ENCODE measurements at regions not wholly inside any gene's neighbourhood (a gene's known extent, or its start where the extent isn't known, plus 50 kb on each side); places are given as distances from the start of the nearest gene placed in this dataset.

DNA sequence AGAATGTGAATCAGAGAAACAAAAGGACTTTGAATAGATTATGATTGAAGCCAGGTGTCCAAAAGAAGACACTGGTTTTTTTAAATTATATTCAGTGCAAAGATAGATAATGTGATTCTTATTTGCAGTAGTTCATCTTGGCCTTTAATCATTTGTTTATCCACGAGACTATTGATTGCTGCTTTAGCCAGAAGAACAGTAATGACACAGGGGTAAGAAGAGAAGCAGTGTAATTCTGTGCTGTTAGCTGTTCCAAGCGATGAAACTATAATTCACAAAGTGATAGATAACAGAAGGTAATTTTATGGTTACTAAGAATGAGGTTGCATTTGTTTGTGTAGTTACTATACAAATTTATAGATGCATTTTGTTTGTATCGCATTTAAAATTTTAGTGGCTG, 311.6 kb downstream of the MZT1 start:
- no peaks in the 10 kb centered on the region for H4K20me1 ChIP-seq (ENCODE audit: low read depth)
- Mint-ChIP-seq H3K4me3 (no peak overlapping the region), H3K36me3 (no peaks in the 10 kb centered on the region), H3K27me3 (ENCODE audit: insufficient read depth, low read depth) (no peaks in the 10 kb centered on the region), H3K9me3 (no peaks in the 10 kb centered on the region), H3K4me1 (no peaks in the 10 kb centered on the region), H3K27ac (no peak overlapping the region)
- no peak overlapping the region for H3K4me3 ChIP-seq
- H3K4me2 ChIP-seq, result no peak overlapping the region
- H3F3A ChIP-seq (ENCODE audit: low read depth), result no peaks in the 10 kb centered on the region
- no peak overlapping the region for H3K9ac ChIP-seq
- H3K4me1 ChIP-seq, result no peaks in the 10 kb centered on the region
- no peaks in the 10 kb centered on the region for H3K9me3 ChIP-seq (ENCODE audit: low read depth)
- DNase-seq (ENCODE audit: low spot score), result no peak
- no peaks in the 10 kb centered on the region for H3K27me3 ChIP-seq
- H2AFZ ChIP-seq (replicated peaks), result no peak overlapping the region
- no peaks in the 10 kb centered on the region for H3K79me2 ChIP-seq (ENCODE audit: low read depth)
- H3K27ac ChIP-seq, result no peak overlapping the region
- H3K36me3 ChIP-seq, result no peaks in the 10 kb centered on the region
- TF ChIP-seq EZH2 (IDR thresholded peaks at IDR 0.05), result no peak
- no peak for TF ChIP-seq EZH2phosphoT487 (IDR thresholded peaks at IDR 0.05)
- TF ChIP-seq, protein P1, sequence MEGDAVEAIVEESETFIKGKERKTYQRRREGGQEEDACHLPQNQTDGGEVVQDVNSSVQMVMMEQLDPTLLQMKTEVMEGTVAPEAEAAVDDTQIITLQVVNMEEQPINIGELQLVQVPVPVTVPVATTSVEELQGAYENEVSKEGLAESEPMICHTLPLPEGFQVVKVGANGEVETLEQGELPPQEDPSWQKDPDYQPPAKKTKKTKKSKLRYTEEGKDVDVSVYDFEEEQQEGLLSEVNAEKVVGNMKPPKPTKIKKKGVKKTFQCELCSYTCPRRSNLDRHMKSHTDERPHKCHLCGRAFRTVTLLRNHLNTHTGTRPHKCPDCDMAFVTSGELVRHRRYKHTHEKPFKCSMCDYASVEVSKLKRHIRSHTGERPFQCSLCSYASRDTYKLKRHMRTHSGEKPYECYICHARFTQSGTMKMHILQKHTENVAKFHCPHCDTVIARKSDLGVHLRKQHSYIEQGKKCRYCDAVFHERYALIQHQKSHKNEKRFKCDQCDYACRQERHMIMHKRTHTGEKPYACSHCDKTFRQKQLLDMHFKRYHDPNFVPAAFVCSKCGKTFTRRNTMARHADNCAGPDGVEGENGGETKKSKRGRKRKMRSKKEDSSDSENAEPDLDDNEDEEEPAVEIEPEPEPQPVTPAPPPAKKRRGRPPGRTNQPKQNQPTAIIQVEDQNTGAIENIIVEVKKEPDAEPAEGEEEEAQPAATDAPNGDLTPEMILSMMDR (IDR thresholded peaks at IDR 0.05), result no peak

DNA sequence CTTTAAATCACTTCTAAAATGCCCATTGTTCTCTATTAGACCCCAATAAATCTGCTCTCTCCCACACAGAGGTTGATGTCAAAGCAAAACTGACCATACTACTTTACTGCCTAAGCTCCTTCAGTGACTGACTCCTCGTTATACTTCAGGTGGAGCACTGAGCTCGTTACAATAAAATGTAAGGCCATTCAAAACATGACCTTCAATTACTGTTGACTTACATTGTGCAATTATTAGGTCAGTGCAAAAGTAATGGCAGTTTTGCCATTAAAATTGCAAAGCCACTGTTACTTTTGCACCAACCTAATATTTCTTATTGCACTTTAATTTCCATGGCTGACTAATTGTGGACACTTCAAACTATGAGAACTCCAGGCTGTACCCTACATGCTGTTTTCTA, 314.9 kb downstream of the MZT1 start:
- no peaks in the 10 kb centered on the region for H3K9me3 ChIP-seq (ENCODE audit: low read depth)
- no peak overlapping the region for H3K9ac ChIP-seq
- Mint-ChIP-seq H3K4me3 (no peak overlapping the region), H3K36me3 (no peaks in the 10 kb centered on the region), H3K4me1 (no peaks in the 10 kb centered on the region), H3K9me3 (no peaks in the 10 kb centered on the region), H3K27me3 (ENCODE audit: insufficient read depth, low read depth) (no peaks in the 10 kb centered on the region), H3K27ac (no peak overlapping the region)
- H3K27ac ChIP-seq, result no peak overlapping the region
- H3K79me2 ChIP-seq (ENCODE audit: low read depth), result no peaks in the 10 kb centered on the region
- no peak for DNase-seq (ENCODE audit: low spot score)
- no peak overlapping the region for H2AFZ ChIP-seq (replicated peaks)
- no peak overlapping the region for H3K4me3 ChIP-seq
- no peaks in the 10 kb centered on the region for H3K27me3 ChIP-seq
- no peaks in the 10 kb centered on the region for H3K4me1 ChIP-seq
- TF ChIP-seq, protein P1 (IDR thresholded peaks at IDR 0.05), result no peak
- no peak for TF ChIP-seq EZH2 (IDR thresholded peaks at IDR 0.05)
- no peak for TF ChIP-seq EZH2phosphoT487 (IDR thresholded peaks at IDR 0.05)
- H3K4me2 ChIP-seq, result no peak overlapping the region
- no peaks in the 10 kb centered on the region for H3F3A ChIP-seq (ENCODE audit: low read depth)
- no peaks in the 10 kb centered on the region for H4K20me1 ChIP-seq (ENCODE audit: low read depth)
- no peaks in the 10 kb centered on the region for H3K36me3 ChIP-seq

DNA sequence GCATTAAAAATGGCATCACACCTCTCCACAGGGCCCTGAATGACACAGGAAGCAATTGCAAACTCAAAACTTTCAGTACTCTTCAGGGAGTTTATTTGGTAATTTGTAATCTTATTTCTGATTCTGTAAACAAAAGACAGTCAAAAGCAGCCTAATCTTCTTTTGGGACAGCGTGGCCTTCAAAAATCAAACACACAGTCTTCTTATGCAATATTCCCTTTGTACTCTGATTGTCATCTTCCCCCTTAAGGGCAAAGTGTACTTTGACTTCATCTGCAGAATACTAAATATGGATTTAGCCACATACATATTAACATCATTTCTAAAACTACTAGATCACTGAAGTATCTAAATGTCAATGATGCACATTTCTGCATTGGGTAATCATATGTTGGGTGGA, 322.0 kb downstream of the MZT1 start:
- no peaks in the 10 kb centered on the region for H3K36me3 ChIP-seq
- H3K4me2 ChIP-seq, result no peak overlapping the region
- no peak overlapping the region for H3K9ac ChIP-seq
- Mint-ChIP-seq H3K4me1 (peaks cover 2% of the 10 kb centered on the region), H3K4me3 (no peak overlapping the region), H3K27me3 (ENCODE audit: insufficient read depth, low read depth) (peaks cover 9% of the 10 kb centered on the region), H3K9me3 (no peaks in the 10 kb centered on the region), H3K36me3 (no peaks in the 10 kb centered on the region), H3K27ac (no peak overlapping the region)
- no peak overlapping the region for H3K27ac ChIP-seq
- no peaks in the 10 kb centered on the region for H4K20me1 ChIP-seq (ENCODE audit: low read depth)
- no peaks in the 10 kb centered on the region for H3K27me3 ChIP-seq
- no peaks in the 10 kb centered on the region for H3K79me2 ChIP-seq (ENCODE audit: low read depth)
- H3K4me3 ChIP-seq, result no peak overlapping the region
- no peak for TF ChIP-seq EZH2phosphoT487 (IDR thresholded peaks at IDR 0.05)
- TF ChIP-seq, protein P1 (IDR thresholded peaks at IDR 0.05), result no peak
- TF ChIP-seq EZH2 (IDR thresholded peaks at IDR 0.05), result no peak
- no peaks in the 10 kb centered on the region for H3K9me3 ChIP-seq (ENCODE audit: low read depth)
- H2AFZ ChIP-seq (replicated peaks), result no peak overlapping the region
- no peak for DNase-seq (ENCODE audit: low spot score)
- no peaks in the 10 kb centered on the region for H3K4me1 ChIP-seq
- no peaks in the 10 kb centered on the region for H3F3A ChIP-seq (ENCODE audit: low read depth)
